Testis (tissue), 2 donors: ENCODE measurements at regions not wholly inside any gene's neighbourhood (a gene's known extent, or its start where the extent isn't known, plus 50 kb on each side); places are given as distances from the start of the nearest gene placed in this dataset.

Experiments used
- POLR2A ChIP-seq: fragments of 450-650 bp; IDR thresholded peaks from one replicate; pipeline ENCODE4 v1.6.1; 2017; ENCODE audit warnings: antibody characterized with exemption, mild to moderate bottlenecking, moderate library complexity
- TF ChIP-seq, protein P1 (sequence below), 3 experiments: fragments of 450-650 bp in 2 of 3; fragments of 200-600 bp in 1 of 3; sonication (generic) in 1 of 3; IDR thresholded peaks; one replicate each; pipeline ENCODE4 v1.5.1; 2016 to 2019; ENCODE audit warnings: antibody characterized with exemption in 3 of 3, mild to moderate bottlenecking in 2 of 3, moderate library complexity in 1 of 3

DNA sequence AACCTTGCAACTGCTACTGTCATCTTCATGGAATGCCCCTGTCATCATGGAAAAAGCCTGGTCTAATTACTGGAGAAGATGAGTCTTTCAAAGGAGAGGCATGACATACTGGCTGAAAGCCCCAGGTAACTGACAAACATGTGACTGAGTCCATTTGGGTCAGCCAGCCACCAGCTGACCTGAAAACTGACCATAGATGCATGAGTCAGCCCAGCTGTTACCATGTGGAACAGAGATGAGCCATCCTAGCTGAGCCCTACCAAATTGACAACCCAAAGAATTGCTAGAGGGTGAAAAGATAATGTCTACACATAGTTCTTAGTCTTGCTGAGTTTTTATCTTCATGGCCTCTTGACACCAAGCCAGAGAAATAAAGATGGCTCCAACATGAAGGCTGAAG lies 311.8 kb downstream of the UTP18 start:
- TF ChIP-seq, protein P1, sequence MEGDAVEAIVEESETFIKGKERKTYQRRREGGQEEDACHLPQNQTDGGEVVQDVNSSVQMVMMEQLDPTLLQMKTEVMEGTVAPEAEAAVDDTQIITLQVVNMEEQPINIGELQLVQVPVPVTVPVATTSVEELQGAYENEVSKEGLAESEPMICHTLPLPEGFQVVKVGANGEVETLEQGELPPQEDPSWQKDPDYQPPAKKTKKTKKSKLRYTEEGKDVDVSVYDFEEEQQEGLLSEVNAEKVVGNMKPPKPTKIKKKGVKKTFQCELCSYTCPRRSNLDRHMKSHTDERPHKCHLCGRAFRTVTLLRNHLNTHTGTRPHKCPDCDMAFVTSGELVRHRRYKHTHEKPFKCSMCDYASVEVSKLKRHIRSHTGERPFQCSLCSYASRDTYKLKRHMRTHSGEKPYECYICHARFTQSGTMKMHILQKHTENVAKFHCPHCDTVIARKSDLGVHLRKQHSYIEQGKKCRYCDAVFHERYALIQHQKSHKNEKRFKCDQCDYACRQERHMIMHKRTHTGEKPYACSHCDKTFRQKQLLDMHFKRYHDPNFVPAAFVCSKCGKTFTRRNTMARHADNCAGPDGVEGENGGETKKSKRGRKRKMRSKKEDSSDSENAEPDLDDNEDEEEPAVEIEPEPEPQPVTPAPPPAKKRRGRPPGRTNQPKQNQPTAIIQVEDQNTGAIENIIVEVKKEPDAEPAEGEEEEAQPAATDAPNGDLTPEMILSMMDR (IDR thresholded peaks at IDR 0.05), result no peak
- no peak for TF ChIP-seq POLR2A
